GM20000 (cell line): ENCODE measurements at regions not wholly inside any gene's neighbourhood (a gene's known extent, or its start where the extent isn't known, plus 50 kb on each side); places are given as distances from the start of the nearest gene placed in this dataset.

Experiments
- DNase-seq: peaks from one replicate; pipeline ENCODE4 v3.0.0; 2012; ENCODE audit warnings: low spot score
- CTCF ChIP-seq: IDR thresholded peaks from 2 replicates; pipeline ENCODE4 v1.5.1; 2012; ENCODE audit warnings: mild to moderate bottlenecking, control low read depth; ENCODE audit errors: extremely low read depth, missing control alignments

- no peak for DNase-seq
- TF ChIP-seq CTCF, result no peak
Measured at GRCh38 chr13:82374719-82375118, 1507.6 kb downstream of the SLITRK1 start.

GRCh38 chr13:82370316-82370715 is 1512.0 kb downstream of the SLITRK1 start:
- DNase-seq, result no peak
- TF ChIP-seq CTCF, result no peak

GRCh38 chr13:82364525-82364924 is 1517.7 kb downstream of the SLITRK1 start:
- no peak for DNase-seq
- no peak for TF ChIP-seq CTCF

GRCh38 chr13:82358284-82358683 is 1524.0 kb downstream of the SLITRK1 start:
- TF ChIP-seq CTCF, result no peak

GRCh38 chr13:82356667-82357410 is 1525.4 kb downstream of the SLITRK1 start:
- no peak for DNase-seq
- no peak for TF ChIP-seq CTCF

More at GRCh38 chr13:82358284-82358683, 1524.0 kb downstream of the SLITRK1 start:
- DNase-seq, result no peak

GRCh38 chr13:82344867-82345266 is 1537.4 kb downstream of the SLITRK1 start:
- DNase-seq, result no peak
- TF ChIP-seq CTCF, result no peak

- no peak for DNase-seq
- no peak for TF ChIP-seq CTCF
Measured at GRCh38 chr13:82341116-82341515, 1541.2 kb downstream of the SLITRK1 start.
